Endothelial cell of umbilical vein (primary cell): ENCODE measurements at regions not wholly inside any gene's neighbourhood (a gene's known extent, or its start where the extent isn't known, plus 50 kb on each side); places are given as distances from the start of the nearest gene placed in this dataset.

Source experiments
- BruUV-seq: library from RNA; stranded (reverse); fragments of 400-500 nt; replicated peaks from 2 replicates; lab custom pipeline; 2021; lab: Mats Ljungman, UMichigan
- CTCF ChIA-PET: fragments of 300-600, 350-600 bp; sonication (Branson Sonifier 250); formaldehyde crosslinking; loops from one replicate; lab custom pipeline; 2021; ENCODE audit warnings: antibody characterized with exemption, inconsistent platforms; lab: Charles Lee
- POLR2A ChIA-PET: fragments of 300-600, 350-600 bp; sonication (Branson Sonifier 250); formaldehyde crosslinking; loops from one replicate; lab custom pipeline; 2021; ENCODE audit warnings: antibody characterized with exemption, inconsistent platforms; lab: Charles Lee
- DNase-seq: peaks from one replicate; pipeline ENCODE4 v3.0.0-alpha.2; 2011; ENCODE audit warnings: low read depth, low spot score
- FAIRE-seq: peaks from 2 replicates; lab custom pipeline; 2011; peaks lifted over from hg19 to GRCh38; lab: Jason Lieb, UNC
- H2AFZ ChIP-seq: 2 replicates; pipeline ENCODE4 v1.6.0; 2012; ENCODE audit warnings: low read depth, low read length, control low read depth, inconsistent platforms
- H3K27ac ChIP-seq: 2 replicates; pipeline ENCODE4 v1.5.1; 2011; ENCODE audit warnings: low read depth, mild to moderate bottlenecking, control low read depth, low read length, moderate library complexity; ENCODE audit not compliant: insufficient read depth
- H3K27me3 ChIP-seq, 2 experiments: 2 replicates each; pipeline versions ENCODE4 v1.6.0 to v1.6.1; 2011; ENCODE audit warnings: low read length in 2 of 2, mixed read lengths in 1 of 2; ENCODE audit not compliant: control insufficient read depth in 2 of 2, insufficient read depth in 2 of 2
- H3K36me3 ChIP-seq, 2 experiments: 2 replicates in 1 of 2; 3 replicates in 1 of 2; pipeline ENCODE4 v1.5.1; 2011; ENCODE audit warnings: low read length in 2 of 2, mild to moderate bottlenecking in 1 of 2, moderate library complexity in 1 of 2; ENCODE audit not compliant: control insufficient read depth in 2 of 2, insufficient read depth in 2 of 2; ENCODE audit errors: extremely low read depth in 1 of 2
- H3K4me1 ChIP-seq: 3 replicates; pipeline ENCODE4 v1.5.1; 2011; ENCODE audit warnings: mild to moderate bottlenecking, low read length; ENCODE audit not compliant: control insufficient read depth, insufficient read depth; ENCODE audit errors: extremely low read depth
- H3K4me2 ChIP-seq: 2 replicates; pipeline ENCODE4 v1.6.1; 2011; ENCODE audit warnings: low read length, control low read depth, mixed read lengths; ENCODE audit not compliant: insufficient read depth
- H3K4me3 ChIP-seq, 3 experiments: fragments of 200-600 bp in 1 of 3; sonication (generic), shearing (Covaris generic) in 1 of 3; replicated peaks in 1 of 3; 2 replicates each; pipeline ENCODE4 v1.5.1; 2011 to 2016; ENCODE audit warnings: control low read depth in 3 of 3, low read length in 3 of 3, mild to moderate bottlenecking in 2 of 3, inconsistent platforms in 1 of 3, low read depth in 1 of 3, moderate library complexity in 1 of 3; ENCODE audit not compliant: insufficient read depth in 1 of 3
- H3K79me2 ChIP-seq: 2 replicates; pipeline ENCODE4 v1.6.0; 2012; ENCODE audit warnings: low read length, inconsistent platforms; ENCODE audit not compliant: control insufficient read depth, insufficient read depth
- H3K9ac ChIP-seq: replicated peaks from 2 replicates; pipeline ENCODE3; 2011; ENCODE audit warnings: low read length, control low read depth; ENCODE audit not compliant: insufficient read depth; ENCODE audit errors: extremely low read depth
- H3K9me1 ChIP-seq: replicated peaks from 3 replicates; pipeline ENCODE4 v1.6.0; 2011; ENCODE audit warnings: mild to moderate bottlenecking, low read length; ENCODE audit not compliant: control insufficient read depth, insufficient read depth; ENCODE audit errors: extremely low read depth
- H3K9me3 ChIP-seq: replicated peaks from 2 replicates; pipeline ENCODE4 v1.5.1; 2012; ENCODE audit warnings: low read length, inconsistent platforms; ENCODE audit not compliant: control insufficient read depth, insufficient read depth
- H4K20me1 ChIP-seq: replicated peaks from 2 replicates; pipeline ENCODE3; 2011; ENCODE audit warnings: mild to moderate bottlenecking, low read length; ENCODE audit not compliant: control insufficient read depth, insufficient read depth; ENCODE audit errors: extremely low read depth
- CTCF ChIP-seq, 2 donors: IDR thresholded peaks; 1 replicate in 1 of 2; 2 replicates in 1 of 2; pipeline ENCODE4 v1.5.1; 2011; ENCODE audit warnings: low read length in 2 of 2, mild to moderate bottlenecking in 2 of 2, moderate library complexity in 2 of 2, control low read depth in 1 of 2, inconsistent platforms in 1 of 2, low read depth in 1 of 2; ENCODE audit not compliant: insufficient read depth in 1 of 2; ENCODE audit errors: extremely low read depth in 1 of 2
- EZH2 ChIP-seq: IDR thresholded peaks from 2 replicates; pipeline ENCODE4 v1.6.1; 2012; ENCODE audit warnings: borderline replicate concordance, low read depth, mild to moderate bottlenecking, moderate library complexity, low read length, inconsistent platforms; ENCODE audit not compliant: severe bottlenecking
- FOS ChIP-seq: IDR thresholded peaks from 2 replicates; pipeline ENCODE4 v1.6.1; 2011; ENCODE audit warnings: mild to moderate bottlenecking, low read length, moderate library complexity, borderline replicate concordance; ENCODE audit not compliant: insufficient read depth
- GATA2 ChIP-seq: IDR thresholded peaks from 2 replicates; pipeline ENCODE4 v1.7.0; 2011; ENCODE audit warnings: low read depth, mild to moderate bottlenecking, moderate library complexity, mixed read lengths, low read length; ENCODE audit not compliant: insufficient read length, insufficient read depth
- JUN ChIP-seq: IDR thresholded peaks from 2 replicates; pipeline ENCODE4 v1.6.1; 2011; ENCODE audit warnings: borderline replicate concordance, low read depth; ENCODE audit not compliant: insufficient read length, insufficient read depth
- MYC ChIP-seq: IDR thresholded peaks from one replicate; pipeline ENCODE4 v1.6.1; 2011; ENCODE audit warnings: mild to moderate bottlenecking, low read depth, low read length
- POLR2A ChIP-seq: IDR thresholded peaks from 2 replicates; pipeline ENCODE4 v1.6.1; 2012; ENCODE audit warnings: low read depth, mild to moderate bottlenecking, control low read depth, low read length
- POLR2AphosphoS5 ChIP-seq: IDR thresholded peaks from 2 replicates; pipeline ENCODE4 v1.6.1; 2012; ENCODE audit warnings: low read depth, mild to moderate bottlenecking, control low read depth, low read length, moderate library complexity; ENCODE audit not compliant: insufficient read depth
- dilution Hi-C: fragments of 300-500 bp; cut with MboI; formaldehyde crosslinking; loops from one replicate; pipeline ENCODE4 v1.15.0; 2019; ENCODE audit warnings: low sequenced_read_pairs; ENCODE audit not compliant: extremely low pct_ligation_motif_present
- intact Hi-C: fragments of 100-400 bp; cut with micrococcal nuclease; formaldehyde crosslinking; loops from one replicate; pipeline ENCODE4 v1.10.0; 2022
- TF ChIP-seq, protein P1 (sequence below): IDR thresholded peaks from 2 replicates; pipeline ENCODE4 v1.6.1; 2011; ENCODE audit not compliant: insufficient read depth, insufficient read length

GRCh38 chr3:102662498-102662772 is 227.6 kb downstream of the ZPLD1 start:
- H3K4me1 ChIP-seq = no peaks in the 10 kb centered on the region
- H3K27ac ChIP-seq = no peak overlapping the region
- DNase-seq = no peak
- H3K79me2 ChIP-seq = no peaks in the 10 kb centered on the region
- no peak overlapping the region for H3K4me3 ChIP-seq
- H3K9ac ChIP-seq = no peak overlapping the region
- no peaks in the 10 kb centered on the region for H3K27me3 ChIP-seq
- intact Hi-C loops (no loop called here), dilution Hi-C loops (no loop called here)
- H3K9me1 ChIP-seq = no peaks in the 10 kb centered on the region
- ChIA-PET CTCF (no interaction called here), POLR2A (no interaction called here)
- no peaks in the 10 kb centered on the region for H3K36me3 ChIP-seq
- TF ChIP-seq FOS = no peak
- no peak for TF ChIP-seq CTCF (IDR thresholded peaks at IDR 0.05; ENCODE audit: extremely low read depth in 1 of 2, insufficient read depth in 1 of 2, low read depth in 1 of 2, low read length in 2 of 2)
- TF ChIP-seq, protein P1, sequence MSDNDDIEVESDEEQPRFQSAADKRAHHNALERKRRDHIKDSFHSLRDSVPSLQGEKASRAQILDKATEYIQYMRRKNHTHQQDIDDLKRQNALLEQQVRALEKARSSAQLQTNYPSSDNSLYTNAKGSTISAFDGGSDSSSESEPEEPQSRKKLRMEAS = no peak
- no peak for TF ChIP-seq JUN
- H3K9me3 ChIP-seq = no peaks in the 10 kb centered on the region
- no peak overlapping the region for H3K4me2 ChIP-seq
- BruUV-seq = no TSS peak
- no peak overlapping the region for H2AFZ ChIP-seq
- FAIRE-seq = no peak
- no peaks in the 10 kb centered on the region for H4K20me1 ChIP-seq

DNA sequence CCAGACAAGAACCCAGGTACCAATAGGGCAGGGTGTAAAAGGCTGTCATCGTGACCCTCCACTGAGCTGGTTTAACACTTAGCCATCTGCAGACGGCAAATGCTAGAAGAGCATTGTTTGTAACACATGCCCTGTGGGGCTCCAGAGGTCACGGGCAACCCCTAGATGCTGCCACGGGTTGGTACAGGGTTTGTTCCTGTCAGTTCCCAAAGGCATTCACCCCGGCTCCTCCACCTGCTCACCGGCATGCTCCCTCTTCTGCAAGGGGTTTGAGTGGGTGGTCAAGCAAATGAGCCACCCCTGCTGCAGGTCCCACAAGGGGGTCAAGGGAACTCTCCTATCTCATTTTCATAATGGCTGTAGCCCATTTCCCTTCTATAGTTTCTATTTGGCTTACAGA is 229.3 kb downstream of the ZPLD1 start:
- H3K4me3 ChIP-seq = no peak overlapping the region
- ChIA-PET POLR2A (no interaction called here), CTCF (interaction anchor here (2.1 kb wide), 1 partner anchor 10 kb away, joined by 8 read pairs; no protein-coding TSS in a partner anchor)
- no peak for DNase-seq
- H3K36me3 ChIP-seq = no peaks in the 10 kb centered on the region
- no peak for FAIRE-seq
- no peaks in the 10 kb centered on the region for H3K4me1 ChIP-seq
- no TSS peak for BruUV-seq
- TF ChIP-seq MYC (no peak), EZH2 (no peak), FOS (no peak), POLR2A (no peak), CTCF (IDR thresholded peaks at IDR 0.05; ENCODE audit: extremely low read depth in 1 of 2, insufficient read depth in 1 of 2, low read depth in 1 of 2, low read length in 2 of 2) (no peak), POLR2AphosphoS5 (no peak), JUN (no peak), GATA2 (no peak)
- TF ChIP-seq, protein P1 = no peak
- no peaks in the 10 kb centered on the region for H4K20me1 ChIP-seq
- no peak overlapping the region for H3K27ac ChIP-seq
- H3K27me3 ChIP-seq = no peaks in the 10 kb centered on the region
- H3K79me2 ChIP-seq = no peaks in the 10 kb centered on the region
- intact Hi-C loops = no loop called here
- dilution Hi-C loops = no loop called here
- H2AFZ ChIP-seq = no peak overlapping the region
- H3K9me1 ChIP-seq = no peaks in the 10 kb centered on the region
- H3K9me3 ChIP-seq = no peaks in the 10 kb centered on the region
- no peak overlapping the region for H3K9ac ChIP-seq
- H3K4me2 ChIP-seq = no peak overlapping the region
